Body of pancreas (tissue), 4 donors: ENCODE measurements at regions not wholly inside any gene's neighbourhood (a gene's known extent, or its start where the extent isn't known, plus 50 kb on each side); places are given as distances from the start of the nearest gene placed in this dataset.

Source experiments
- ATAC-seq: fragments of 150-250 bp; one replicate; pipeline ENCODE4 v1.9.1; 2016
- DNase-seq, 4 donors: peaks; one replicate each; pipeline ENCODE4 v3.0.0-alpha.2; 2019
- H3K27ac ChIP-seq, 4 donors: fragments of 200-600 bp; sonication (generic); 1 replicate in 3 of 4; 2 replicates in 1 of 4; pipeline versions ENCODE4 v1.5.1 to v1.6.1; 2016 to 2019; ENCODE audit warnings: mild to moderate bottlenecking in 1 of 4, mixed read lengths in 1 of 4, moderate library complexity in 1 of 4
- H3K27me3 ChIP-seq, 2 donors: fragments of 200-600 bp; sonication (generic); one replicate each; pipeline ENCODE4 v1.6.0; 2016; ENCODE audit warnings: mild to moderate bottlenecking in 1 of 2
- H3K36me3 ChIP-seq, 2 donors: fragments of 200-600 bp; sonication (generic); replicated peaks in 1 of 2; 2 replicates each; pipeline ENCODE4 v1.5.1; 2016; ENCODE audit warnings: low read depth in 2 of 2; ENCODE audit not compliant: insufficient read depth in 1 of 2
- H3K4me1 ChIP-seq: fragments of 200-600 bp; sonication (generic); one replicate; pipeline ENCODE4 v1.6.0; 2016
- H3K4me3 ChIP-seq, 2 donors: fragments of 200-600 bp; sonication (generic); 1 replicate in 1 of 2; 2 replicates in 1 of 2; pipeline ENCODE4 v1.5.1; 2016 to 2019
- H3K9me3 ChIP-seq, 3 donors: fragments of 200-600 bp; sonication (generic); 1 replicate in 2 of 3; 2 replicates in 1 of 3; pipeline ENCODE4 v1.5.1; 2016
- CTCF ChIP-seq, 7 experiments: fragments of 450-650 bp in 4 of 7; fragments of 200-600 bp in 3 of 7; sonication (generic) in 3 of 7; IDR thresholded peaks; one replicate each; pipeline ENCODE4 v1.5.1; 2016 to 2019; ENCODE audit warnings: antibody characterized with exemption in 7 of 7
- POLR2A ChIP-seq, 3 donors: fragments of 450-650 bp; IDR thresholded peaks; one replicate each; pipeline ENCODE4 v1.6.1; 2016; ENCODE audit warnings: antibody characterized with exemption in 3 of 3, mild to moderate bottlenecking in 2 of 3
- WGBS, 2 donors: methylation state at CpG; one replicate each; pipeline ENCODE4 v1.1.5; 2017; 5-methylcytosine and 5-hydroxymethylcytosine counted together
- intact Hi-C: fragments of 100-400 bp; cut with DNase I; formaldehyde crosslinking; loops from one replicate; pipeline ENCODE4 v1.15.1; 2023

GRCh38 chr5:91438871-91439270 is 55.8 kb upstream of the ARRDC3 start:
- Histone ChIP-seq H3K9me3 (no peaks in the 10 kb centered on the region), H3K27ac (no peak overlapping the region), H3K4me1 (no peaks in the 10 kb centered on the region), H3K27me3 (no peaks in the 10 kb centered on the region), H3K4me3 (no peak overlapping the region), H3K36me3 (no peaks in the 10 kb centered on the region)
- TF ChIP-seq CTCF (IDR thresholded peaks at IDR 0.05) (no peak), POLR2A (IDR thresholded peaks at IDR 0.05) (no peak)
- ATAC-seq (no peak), DNase-seq (no peak)
- 92 to 100% methylated on average over 1 of the region's 1 CpG for WGBS, 2 donors
- intact Hi-C loops = no loop called here

GRCh38 chr5:91436241-91436640 is 53.1 kb upstream of the ARRDC3 start:
- TF ChIP-seq POLR2A (IDR thresholded peaks at IDR 0.05) (no peak), CTCF (IDR thresholded peaks at IDR 0.05) (no peak)
- H3K36me3 ChIP-seq = no peaks in the 10 kb centered on the region
- H3K4me1 ChIP-seq = no peaks in the 10 kb centered on the region
- no peaks in the 10 kb centered on the region for H3K9me3 ChIP-seq
- H3K27ac ChIP-seq = no peak overlapping the region
- DNase-seq (no peak), ATAC-seq (no peak)
- intact Hi-C loops = no loop called here
- H3K4me3 ChIP-seq = no peak overlapping the region
- WGBS, 2 donors = 64 to 75% methylated on average over 3 of the region's 3 CpGs
- no peaks in the 10 kb centered on the region for H3K27me3 ChIP-seq

- TF ChIP-seq CTCF (IDR thresholded peaks at IDR 0.05) = no peak
- no peak for TF ChIP-seq POLR2A (IDR thresholded peaks at IDR 0.05)
- Histone ChIP-seq H3K4me1 (no peaks in the 10 kb centered on the region), H3K4me3 (no peak overlapping the region), H3K9me3 (no peaks in the 10 kb centered on the region), H3K36me3 (no peaks in the 10 kb centered on the region), H3K27me3 (no peaks in the 10 kb centered on the region), H3K27ac (no peak overlapping the region)
- intact Hi-C loops = no loop called here
- ATAC-seq = no peak
- DNase-seq = no peak
These were observed 51.2 kb upstream of the ARRDC3 start for GRCh38 chr5:91434348-91434747.

- H3K9me3 ChIP-seq = no peaks in the 10 kb centered on the region
- no peak for ATAC-seq
- 90 to 100% methylated on average over 1 of the region's 1 CpG for WGBS, 2 donors
These were observed 50.7 kb upstream of the ARRDC3 start for GRCh38 chr5:91433861-91434260.

More at GRCh38 chr5:91433861-91434260, 50.7 kb upstream of the ARRDC3 start:
- Histone ChIP-seq H3K4me1 (no peaks in the 10 kb centered on the region), H3K27me3 (no peaks in the 10 kb centered on the region), H3K4me3 (no peak overlapping the region), H3K27ac (no peak overlapping the region), H3K36me3 (no peaks in the 10 kb centered on the region)
- TF ChIP-seq POLR2A (IDR thresholded peaks at IDR 0.05) (no peak), CTCF (IDR thresholded peaks at IDR 0.05) (no peak)
- DNase-seq = no peak
- intact Hi-C loops = no loop called here
